MCF 10A (cell line): ENCODE measurements at regions not wholly inside any gene's neighbourhood (a gene's known extent, or its start where the extent isn't known, plus 50 kb on each side); places are given as distances from the start of the nearest gene placed in this dataset.
"Not testable (repeated sequence)": the region's sequence is repeated elsewhere in the genome, so short reads cannot be mapped to it uniquely, and the experiment has no call there.

ENCODE experiments used
- BruUV-seq: library from RNA; stranded (reverse); fragments of 400-500 nt; replicated peaks from 2 replicates; lab custom pipeline; 2021; lab: Mats Ljungman, UMichigan
- CTCF ChIA-PET: fragments of 300-600 bp; sonication (Branson Sonifier 250); formaldehyde crosslinking; extraction: SDS; loops from one replicate; lab custom pipeline; 2021; ENCODE audit warnings: antibody characterized with exemption, inconsistent platforms; lab: Yijun Ruan, JAX
- POLR2A ChIA-PET: fragments of 300-600, 350-650 bp; sonication (Branson Sonifier 250); formaldehyde crosslinking; extraction: SDS; loops from one replicate; lab custom pipeline; 2020; ENCODE audit warnings: antibody characterized with exemption, inconsistent platforms; lab: Yijun Ruan, JAX
- DNase-seq: peaks from one replicate; pipeline ENCODE4 v3.0.0-alpha.2; 2018; ENCODE audit not compliant: unreplicated experiment
- H3K27ac Mint-ChIP-seq: one replicate; pipeline ENCODE4 v1.8.0; 2022; ENCODE audit warnings: mild to moderate bottlenecking, low read depth, mixed read lengths; ENCODE audit not compliant: unreplicated experiment
- H3K27me3 Mint-ChIP-seq: one replicate; pipeline ENCODE4 v1.8.0; 2022; ENCODE audit warnings: mixed read lengths; ENCODE audit not compliant: insufficient read depth, unreplicated experiment
- H3K36me3 Mint-ChIP-seq: one replicate; pipeline ENCODE4 v1.8.0; 2022; ENCODE audit warnings: mild to moderate bottlenecking, moderate library complexity, mixed read lengths; ENCODE audit not compliant: insufficient read depth, unreplicated experiment
- H3K4me1 Mint-ChIP-seq: one replicate; pipeline ENCODE4 v1.8.0; 2022; ENCODE audit warnings: mixed read lengths; ENCODE audit not compliant: insufficient read depth, unreplicated experiment
- H3K4me3 Mint-ChIP-seq: one replicate; pipeline ENCODE4 v1.8.0; 2022; ENCODE audit warnings: mild to moderate bottlenecking, moderate library complexity, mixed read lengths; ENCODE audit not compliant: unreplicated experiment
- H3K9me3 Mint-ChIP-seq: one replicate; pipeline ENCODE4 v1.8.0; 2022; ENCODE audit warnings: mixed read lengths; ENCODE audit not compliant: unreplicated experiment
- CTCF ChIP-seq: fragments of 200-600 bp; IDR thresholded peaks from one replicate; pipeline ENCODE4 v1.8.0; 2022; ENCODE audit warnings: antibody characterized with exemption, mild to moderate bottlenecking; ENCODE audit not compliant: unreplicated experiment
- intact Hi-C: fragments of 100-400 bp; cut with micrococcal nuclease; formaldehyde crosslinking; loops from 2 replicates; pipeline ENCODE4 v1.14.1; 2022

GRCh38 chr10:106348933-106349332 is 815.6 kb downstream of the SORCS1 start:
- POLR2A ChIA-PET, result no interaction called here
- H3K4me3 Mint-ChIP-seq, result no peak overlapping the region
- no peaks in the 10 kb centered on the region for H3K9me3 Mint-ChIP-seq
- no peak for DNase-seq
- intact Hi-C loops, result no loop called here
- no peak overlapping the region for H3K27ac Mint-ChIP-seq
- CTCF ChIA-PET, result no interaction called here
- TF ChIP-seq CTCF, result no peak
- H3K36me3 Mint-ChIP-seq, result no peaks in the 10 kb centered on the region
- no TSS peak for BruUV-seq
- no peaks in the 10 kb centered on the region for H3K4me1 Mint-ChIP-seq
- H3K27me3 Mint-ChIP-seq, result no peaks in the 10 kb centered on the region

- no peak for TF ChIP-seq CTCF
- no peaks in the 10 kb centered on the region for H3K36me3 Mint-ChIP-seq
- no peaks in the 10 kb centered on the region for H3K4me1 Mint-ChIP-seq
- intact Hi-C loops, result no loop called here
- no peak for DNase-seq
- no TSS peak for BruUV-seq
- no peak overlapping the region for H3K4me3 Mint-ChIP-seq
- ChIA-PET CTCF (interaction anchor here (0.8 kb wide), 1 partner anchor 42 kb away, joined by 3 read pairs; no protein-coding TSS in a partner anchor), POLR2A (interaction anchor here (0.5 kb wide), 1 partner anchor 209 kb away, joined by 3 read pairs; no protein-coding TSS in a partner anchor)
- no peaks in the 10 kb centered on the region for H3K27me3 Mint-ChIP-seq
- H3K27ac Mint-ChIP-seq, result no peak overlapping the region
- no peaks in the 10 kb centered on the region for H3K9me3 Mint-ChIP-seq
These were observed 817.0 kb downstream of the SORCS1 start for GRCh38 chr10:106347547-106347946.

GRCh38 chr10:106343539-106343938 is 821.0 kb downstream of the SORCS1 start:
- BruUV-seq, H3K27ac Mint-ChIP-seq, DNase-seq, H3K27me3 Mint-ChIP-seq, H3K4me3 Mint-ChIP-seq, H3K4me1 Mint-ChIP-seq, intact Hi-C loops, H3K9me3 Mint-ChIP-seq, POLR2A ChIA-PET, H3K36me3 Mint-ChIP-seq: not testable (repeated sequence)
- CTCF ChIA-PET, result interaction anchor here (0.6 to 1.3 kb wide), 2 partner anchors 12 to 1919 kb away, joined by 3 to 9 read pairs; no protein-coding TSS in a partner anchor

GRCh38 chr10:106341356-106341755 is 823.1 kb downstream of the SORCS1 start:
- POLR2A ChIA-PET, result interaction anchor here (0.6 kb wide), 1 partner anchor 488 kb away, joined by 3 read pairs; no protein-coding TSS in a partner anchor
- intact Hi-C loops, result no loop called here
- BruUV-seq, result no TSS peak
- H3K27me3 Mint-ChIP-seq, result no peaks in the 10 kb centered on the region
- H3K4me1 Mint-ChIP-seq, result no peaks in the 10 kb centered on the region
- no peak overlapping the region for H3K27ac Mint-ChIP-seq
- H3K36me3 Mint-ChIP-seq, result no peaks in the 10 kb centered on the region
- no peaks in the 10 kb centered on the region for H3K9me3 Mint-ChIP-seq
- CTCF ChIA-PET, result interaction anchor here (2.5 kb wide), 1 partner anchor 14 kb away, joined by 8 read pairs; no protein-coding TSS in a partner anchor
- TF ChIP-seq CTCF, result no peak
- no peak for DNase-seq
- no peak overlapping the region for H3K4me3 Mint-ChIP-seq

- POLR2A ChIA-PET, result no interaction called here
- H3K4me1 Mint-ChIP-seq, result no peaks in the 10 kb centered on the region
- no peak overlapping the region for H3K4me3 Mint-ChIP-seq
- H3K36me3 Mint-ChIP-seq, result no peaks in the 10 kb centered on the region
- CTCF ChIA-PET, result interaction anchor here (1.2 kb wide), 1 partner anchor 17 kb away, joined by 4 read pairs; no protein-coding TSS in a partner anchor
- no peak for TF ChIP-seq CTCF
- H3K27ac Mint-ChIP-seq, result no peak overlapping the region
- H3K27me3 Mint-ChIP-seq, result no peaks in the 10 kb centered on the region
- no peaks in the 10 kb centered on the region for H3K9me3 Mint-ChIP-seq
- BruUV-seq, result no TSS peak
- DNase-seq, result no peak
- intact Hi-C loops, result no loop called here
These were observed 826.0 kb downstream of the SORCS1 start for GRCh38 chr10:106338486-106338885.
